Gastrocnemius medialis (tissue), 4 donors: ENCODE measurements at regions not wholly inside any gene's neighbourhood (a gene's known extent, or its start where the extent isn't known, plus 50 kb on each side); places are given as distances from the start of the nearest gene placed in this dataset.

ENCODE experiments used
- CTCF ChIP-seq, 5 experiments: fragments of 450-650 bp in 3 of 5; fragments of 200-600 bp in 2 of 5; sonication (generic) in 2 of 5; IDR thresholded peaks in 4 of 5; conservative IDR thresholded peaks in 1 of 5; 1 replicate in 4 of 5; 2 replicates in 1 of 5; pipeline ENCODE4 v1.5.1; 2016 to 2019; ENCODE audit warnings: antibody characterized with exemption in 5 of 5, mild to moderate bottlenecking in 3 of 5, moderate library complexity in 3 of 5
- POLR2A ChIP-seq, 2 donors: fragments of 450-650 bp; IDR thresholded peaks; one replicate each; pipeline ENCODE4 v1.6.1; 2017; ENCODE audit warnings: antibody characterized with exemption in 2 of 2, mild to moderate bottlenecking in 2 of 2, moderate library complexity in 2 of 2

- TF ChIP-seq CTCF (IDR thresholded peaks at IDR 0.05 in 4 of 5, conservative IDR thresholded peaks at IDR 0.05 in 1 of 5): no peak
- TF ChIP-seq POLR2A (IDR thresholded peaks at IDR 0.05): no peak
Observed at GRCh38 chr13:100836711-100837110, 162.1 kb upstream of the TMTC4 start.
